Mesothelial cell of epicardium (in vitro differentiated cells): ENCODE measurements at regions not wholly inside any gene's neighbourhood (a gene's known extent, or its start where the extent isn't known, plus 50 kb on each side); places are given as distances from the start of the nearest gene placed in this dataset.

Experiments used
- DNase-seq, 2 experiments: peaks; one replicate each; pipeline ENCODE4 v3.0.0; 2021; ENCODE audit warnings: low spot score in 2 of 2; ENCODE audit not compliant: unreplicated experiment in 2 of 2
- H3K27ac Mint-ChIP-seq: 2 replicates; pipeline ENCODE4 v1.8.0; 2021; ENCODE audit warnings: mixed read lengths
- H3K27me3 Mint-ChIP-seq: 2 replicates; pipeline ENCODE4 v1.8.0; 2021; ENCODE audit warnings: low read depth, mixed read lengths
- H3K36me3 Mint-ChIP-seq: 2 replicates; pipeline ENCODE4 v1.8.0; 2021; ENCODE audit warnings: mixed read lengths
- H3K4me1 Mint-ChIP-seq: 2 replicates; pipeline ENCODE4 v1.8.0; 2021; ENCODE audit warnings: mixed read lengths
- H3K4me3 Mint-ChIP-seq: 2 replicates; pipeline ENCODE4 v1.8.0; 2021; ENCODE audit warnings: mild to moderate bottlenecking, moderate library complexity, mixed read lengths
- H3K9me3 Mint-ChIP-seq: 2 replicates; pipeline ENCODE4 v1.8.0; 2021; ENCODE audit warnings: mixed read lengths
- CTCF ChIP-seq: fragments of 200-600 bp; sonication (generic); IDR thresholded peaks from one replicate; pipeline ENCODE4 v1.5.0; 2021; ENCODE audit warnings: antibody characterized with exemption; ENCODE audit not compliant: unreplicated experiment

GRCh38 chr5:56498759-56499395, 265.7 kb upstream of the ANKRD55 start:
- peaks cover 38% of the 10 kb centered on the region for H3K4me1 Mint-ChIP-seq
- no peaks in the 10 kb centered on the region for H3K36me3 Mint-ChIP-seq
- H3K9me3 Mint-ChIP-seq, result no peaks in the 10 kb centered on the region
- no peak for DNase-seq
- no peak overlapping the region for H3K27ac Mint-ChIP-seq
- no peak for TF ChIP-seq CTCF
- no peak overlapping the region for H3K4me3 Mint-ChIP-seq
- H3K27me3 Mint-ChIP-seq, result no peaks in the 10 kb centered on the region

GRCh38 chr5:56496581-56497063, 263.5 kb upstream of the ANKRD55 start:
- peak overlapping the region; percentile 11 for H3K27ac Mint-ChIP-seq

GRCh38 chr5:56494300-56494731, 261.2 kb upstream of the ANKRD55 start:
- Mint-ChIP-seq H3K4me1 (peaks cover 53% of the 10 kb centered on the region), H3K27me3 (no peaks in the 10 kb centered on the region), H3K27ac (peak overlapping the region; percentile 93), H3K36me3 (no peaks in the 10 kb centered on the region), H3K4me3 (no peak overlapping the region), H3K9me3 (no peaks in the 10 kb centered on the region)
- no peak for DNase-seq
- no peak for TF ChIP-seq CTCF

More at GRCh38 chr5:56496581-56497063, 263.5 kb upstream of the ANKRD55 start:
- H3K4me3 Mint-ChIP-seq, result no peak overlapping the region
- peaks cover 42% of the 10 kb centered on the region for H3K4me1 Mint-ChIP-seq
- no peak for DNase-seq
- H3K9me3 Mint-ChIP-seq, result no peaks in the 10 kb centered on the region
- H3K36me3 Mint-ChIP-seq, result no peaks in the 10 kb centered on the region
- H3K27me3 Mint-ChIP-seq, result no peaks in the 10 kb centered on the region
- TF ChIP-seq CTCF, result no peak

GRCh38 chr5:56493766-56494165, 260.6 kb upstream of the ANKRD55 start:
- no peak for TF ChIP-seq CTCF
- Mint-ChIP-seq H3K4me1 (peaks cover 53% of the 10 kb centered on the region), H3K4me3 (no peak overlapping the region), H3K27me3 (no peaks in the 10 kb centered on the region), H3K27ac (peak overlapping the region; percentile 79), H3K36me3 (no peaks in the 10 kb centered on the region), H3K9me3 (no peaks in the 10 kb centered on the region)
- DNase-seq, result no peak

- Mint-ChIP-seq H3K4me3 (no peak overlapping the region), H3K9me3 (peaks cover 2% of the 10 kb centered on the region), H3K27ac (peak overlapping the region; percentile 79), H3K27me3 (no peaks in the 10 kb centered on the region), H3K4me1 (peaks cover 53% of the 10 kb centered on the region), H3K36me3 (no peaks in the 10 kb centered on the region)
- no peak for TF ChIP-seq CTCF
- no peak for DNase-seq
Observed at GRCh38 chr5:56493308-56493707, 260.2 kb upstream of the ANKRD55 start.
